K562 (cell line): ENCODE measurements at regions not wholly inside any gene's neighbourhood (a gene's known extent, or its start where the extent isn't known, plus 50 kb on each side); places are given as distances from the start of the nearest gene placed in this dataset.

ENCODE experiments used
- ATAC-seq: fragments of 200-7000 bp; cut with Tn5 transposase; 3 replicates; pipeline ENCODE4 v1.9.1; 2020; ENCODE audit warnings: moderate library complexity
- BruUV-seq: library from RNA; stranded (reverse); fragments of 400-500 nt; replicated peaks from 2 replicates; lab custom pipeline; 2021; lab: Mats Ljungman, UMichigan
- CTCF ChIA-PET: fragments of 300-600 bp; formaldehyde crosslinking; extraction: SDS; loops from one replicate; lab custom pipeline; 2021; ENCODE audit warnings: low intra/inter-chr PET ratio; lab: Yijun Ruan, JAX
- POLR2A ChIA-PET: fragments of 300-600, 350-650 bp; sonication (Branson Sonifier 250); formaldehyde crosslinking; extraction: SDS; loops from one replicate; lab custom pipeline; 2021; ENCODE audit warnings: antibody characterized with exemption, inconsistent platforms; lab: Yijun Ruan, JAX
- DNase-seq, 4 experiments: peaks; one replicate each; pipeline versions ENCODE4 v3.0.0 to v3.0.0-alpha.2; 2011 to 2018; ENCODE audit warnings: low spot score in 3 of 4, mixed read lengths in 3 of 4; ENCODE audit errors: extremely low read depth in 1 of 4
- FAIRE-seq: peaks from 2 replicates; lab custom pipeline; 2011; peaks lifted over from hg19 to GRCh38; lab: Jason Lieb, UNC
- H2AFZ ChIP-seq: 2 replicates; pipeline ENCODE4 v1.6.0; 2011; ENCODE audit warnings: low read depth, low read length, control low read depth, inconsistent platforms
- H3K27ac ChIP-seq: fragments of 200-600 bp; 3 replicates; pipeline ENCODE4 v1.8.0; 2011; ENCODE audit warnings: low read depth, mild to moderate bottlenecking, control low read depth, inconsistent platforms, low read length, moderate library complexity, mixed read lengths; ENCODE audit errors: extremely low read depth
- H3K27me3 ChIP-seq, 2 experiments: fragments of 300-600 bp in 1 of 2; 2 replicates in 1 of 2; 3 replicates in 1 of 2; pipeline versions ENCODE4 v1.6.0 to v1.8.0; 2011; ENCODE audit warnings: inconsistent platforms in 2 of 2, low read length in 2 of 2, mild to moderate bottlenecking in 1 of 2, mixed read lengths in 1 of 2, moderate library complexity in 1 of 2; ENCODE audit not compliant: control insufficient read depth in 2 of 2, insufficient read depth in 2 of 2
- H3K36me3 ChIP-seq: fragments of 300-600 bp; 3 replicates; pipeline ENCODE4 v1.8.0; 2011; ENCODE audit warnings: mild to moderate bottlenecking, low read length, inconsistent platforms; ENCODE audit not compliant: control insufficient read depth, insufficient read depth
- H3K4me1 ChIP-seq, 2 experiments: fragments of 200-600 bp in 1 of 2; replicated peaks in 1 of 2; 2 replicates in 1 of 2; 3 replicates in 1 of 2; pipeline versions ENCODE4 v1.5.1 to v1.8.0; 2011; ENCODE audit warnings: inconsistent platforms in 2 of 2, low read length in 2 of 2, mild to moderate bottlenecking in 1 of 2, mixed read lengths in 1 of 2, moderate library complexity in 1 of 2; ENCODE audit not compliant: control insufficient read depth in 2 of 2, insufficient read depth in 2 of 2
- H3K4me2 ChIP-seq: 2 replicates; pipeline ENCODE4 v1.6.1; 2011; ENCODE audit warnings: low read length, control low read depth, inconsistent platforms, mixed read lengths; ENCODE audit not compliant: insufficient read depth
- H3K4me3 ChIP-seq: fragments of 200-600 bp; sonication (generic), shearing (Covaris generic); 2 replicates; pipeline ENCODE4 v1.5.1; 2016; ENCODE audit warnings: control low read depth, inconsistent platforms
- H3K79me2 ChIP-seq: fragments of 200-600 bp; 3 replicates; pipeline ENCODE4 v1.8.0; 2011; ENCODE audit warnings: low read length, inconsistent platforms; ENCODE audit not compliant: control insufficient read depth, insufficient read depth
- H3K9ac ChIP-seq, 2 experiments: 2 replicates each; pipeline versions ENCODE4 v1.6.0 to v1.6.1; 2011; ENCODE audit warnings: low read depth in 2 of 2, low read length in 2 of 2, control low read depth in 1 of 2, inconsistent platforms in 1 of 2, mild to moderate bottlenecking in 1 of 2, mixed read lengths in 1 of 2; ENCODE audit not compliant: insufficient read depth in 1 of 2
- H3K9me1 ChIP-seq: one replicate; pipeline ENCODE4 v1.6.0; 2011; ENCODE audit warnings: inconsistent platforms, mild to moderate bottlenecking, low read length, moderate library complexity; ENCODE audit not compliant: control insufficient read depth, insufficient read depth
- H3K9me3 ChIP-seq: replicated peaks from 2 replicates; pipeline ENCODE4 v1.5.1; 2011; ENCODE audit warnings: low read depth, low read length, inconsistent platforms; ENCODE audit not compliant: control insufficient read depth, insufficient read depth
- H4K20me1 ChIP-seq: replicated peaks from 2 replicates; pipeline ENCODE4 v1.6.1; 2011; ENCODE audit warnings: low read length, inconsistent platforms, mixed read lengths; ENCODE audit not compliant: control insufficient read depth, insufficient read depth
- ATF1 ChIP-seq, 2 experiments: fragments of 450-650 bp in 1 of 2; IDR thresholded peaks; 2 replicates each; pipeline ENCODE4 v1.6.1; 2016; ENCODE audit warnings: missing compliant biosample characterization in 1 of 2, missing genetic modification characterization in 1 of 2
- CTCF ChIP-seq, 3 experiments: IDR thresholded peaks in 2 of 3; conservative IDR thresholded peaks in 1 of 3; 2 replicates each; pipeline ENCODE4 v1.5.1; 2011 to 2012; ENCODE audit warnings: low read length in 3 of 3, mild to moderate bottlenecking in 3 of 3, control low read depth in 2 of 3, improper control_type of control experiment in 1 of 3, inconsistent platforms in 1 of 3, low read depth in 1 of 3, mixed read lengths in 1 of 3, moderate library complexity in 1 of 3; ENCODE audit not compliant: insufficient read depth in 2 of 3
- ETV6 ChIP-seq, 3 experiments: fragments of 150-350 bp in 1 of 3; sonication (generic) in 1 of 3; formaldehyde crosslinking in 1 of 3; IDR thresholded peaks; 2 replicates each; pipeline versions ENCODE4 v1.6.1 to v1.8.0; 2014 to 2022; ENCODE audit warnings: borderline replicate concordance in 2 of 3, low read depth in 2 of 3, antibody characterized with exemption in 1 of 3, low read length in 1 of 3, mild to moderate bottlenecking in 1 of 3, missing genetic modification reagents in 1 of 3
- FOXK1 ChIP-seq: sonication (generic); formaldehyde crosslinking; IDR thresholded peaks from 2 replicates; pipeline ENCODE4 v1.8.0; 2022; ENCODE audit warnings: missing genetic modification reagents, mild to moderate bottlenecking, borderline replicate concordance
- MCM7 ChIP-seq, 2 experiments: fragments of 450-650 bp; IDR thresholded peaks; 2 replicates each; pipeline ENCODE4 v1.6.1; 2016 to 2018
- MTA1 ChIP-seq: fragments of 450-650 bp; IDR thresholded peaks from 2 replicates; pipeline ENCODE4 v1.6.1; 2017; ENCODE audit warnings: borderline replicate concordance
- NFYB ChIP-seq: IDR thresholded peaks from 2 replicates; pipeline ENCODE4 v1.6.1; 2011; ENCODE audit warnings: mild to moderate bottlenecking, moderate library complexity; ENCODE audit not compliant: insufficient read length; ENCODE audit errors: extremely low read depth
- NR2C1 ChIP-seq, 2 experiments: fragments of 450-650 bp; IDR thresholded peaks; 2 replicates each; pipeline ENCODE4 v1.6.1; 2017; ENCODE audit warnings: mild to moderate bottlenecking in 2 of 2, antibody characterized with exemption in 1 of 2, inconsistent platforms in 1 of 2, missing compliant biosample characterization in 1 of 2, missing genetic modification characterization in 1 of 2
- PHB ChIP-seq: fragments of 250-450 bp; sonication (Bioruptor Pico); IDR thresholded peaks from 2 replicates; pipeline ENCODE4 v1.5.0; 2021
- POLR2B ChIP-seq: fragments of 450-650 bp; IDR thresholded peaks from 2 replicates; pipeline ENCODE4 v1.6.1; 2018; ENCODE audit warnings: low read depth; ENCODE audit not compliant: partially characterized antibody
- PTRF ChIP-seq: fragments of 450-650 bp; IDR thresholded peaks from 2 replicates; pipeline ENCODE4 v1.6.1; 2016; ENCODE audit warnings: mild to moderate bottlenecking, missing genetic modification characterization, missing compliant biosample characterization
- TAL1 ChIP-seq: fragments of 450-650 bp; IDR thresholded peaks from 2 replicates; pipeline ENCODE4 v1.6.1; 2016; ENCODE audit warnings: mild to moderate bottlenecking
- TCFL5 ChIP-seq: fragments of 250-450 bp; sonication (Bioruptor Pico); conservative IDR thresholded peaks from 2 replicates; pipeline ENCODE4 v1.6.1; 2021; ENCODE audit warnings: mild to moderate bottlenecking, moderate library complexity, matching md5 sums
- ZBTB34 ChIP-seq: fragments of 250-450 bp; sonication (Bioruptor Pico); IDR thresholded peaks from 2 replicates; pipeline ENCODE4 v1.8.0; 2021; ENCODE audit warnings: mild to moderate bottlenecking, moderate library complexity
- ZNF146 ChIP-seq: IDR thresholded peaks from one replicate; pipeline ENCODE4 v1.6.1; 2018; ENCODE audit warnings: missing compliant biosample characterization; ENCODE audit not compliant: unreplicated experiment
- ZNF311 ChIP-seq: fragments of 250-450 bp; sonication (Bioruptor Pico); IDR thresholded peaks from 2 replicates; pipeline ENCODE4 v1.4.0; 2020; ENCODE audit warnings: mild to moderate bottlenecking, moderate library complexity
- ZNF507 ChIP-seq: conservative IDR thresholded peaks from 2 replicates; pipeline ENCODE4 v1.6.1; 2017; ENCODE audit warnings: missing genetic modification characterization, missing compliant biosample characterization
- WGBS: fragments of 100-300 bp; shearing (Covaris generic); methylation state at CpG from one replicate; pipeline ENCODE4 v1.1.6; 2016; ENCODE audit warnings: low coverage, mixed read lengths; ENCODE audit not compliant: insufficient coverage; ENCODE audit errors: missing lambda C conversion rate; 5-methylcytosine and 5-hydroxymethylcytosine counted together
- in situ Hi-C: fragments of 300-500 bp; cut with MboI; formaldehyde crosslinking; loops from 4 replicates; pipeline ENCODE4 v1.15.0; 2018; ENCODE audit warnings: inconsistent platforms, mixed read lengths
- intact Hi-C: fragments of 100-400 bp; cut with micrococcal nuclease; formaldehyde crosslinking; loops from 2 replicates; pipeline ENCODE4 v1.14.2; 2022
- TF ChIP-seq, protein P1 (sequence below): fragments of 250-450 bp; sonication (Bioruptor Pico); IDR thresholded peaks from 2 replicates; pipeline ENCODE4 v1.9.0; 2021; ENCODE audit warnings: mild to moderate bottlenecking

DNA sequence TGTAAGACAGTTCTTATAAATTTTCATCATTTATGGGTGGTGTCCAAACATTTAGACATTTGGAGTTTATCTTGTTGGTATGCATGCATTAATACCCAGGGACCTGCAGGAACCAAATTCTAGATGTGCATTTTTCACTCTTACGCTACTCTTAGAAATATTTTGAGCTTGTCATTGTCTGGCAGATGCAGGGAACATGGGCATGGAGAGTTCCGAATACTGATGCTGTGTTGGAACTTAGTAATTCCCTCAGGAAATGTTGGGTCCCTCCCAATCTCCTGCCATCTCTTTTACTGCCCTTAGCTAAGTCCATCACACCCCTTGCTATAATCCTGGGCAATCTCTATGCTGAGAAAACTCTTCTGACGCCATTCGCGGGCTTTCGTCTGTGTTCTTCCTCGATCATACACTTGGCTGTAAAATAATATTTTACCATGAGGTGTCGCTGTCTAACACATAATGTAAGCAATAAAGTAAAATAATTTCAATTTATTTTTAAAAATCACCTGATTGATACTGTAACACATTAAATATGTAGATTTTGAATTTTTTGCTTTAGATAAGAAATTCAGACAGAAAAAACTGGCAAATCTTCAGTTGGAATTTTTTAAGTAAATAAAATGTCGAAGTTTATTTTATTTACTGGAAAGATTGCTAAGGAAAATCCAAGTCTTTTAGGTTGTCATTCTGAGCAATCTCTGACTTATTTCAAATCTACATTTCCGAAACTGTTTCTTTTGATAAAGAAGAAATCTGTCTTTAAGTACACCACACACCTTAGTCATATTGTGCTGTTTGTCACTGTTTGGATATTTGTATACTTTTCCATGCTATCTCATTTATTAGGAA is 304.1 kb upstream of the SSTR1 start (continued):
- peak; percentile 23 to 52 (median 28); a peak in 3 of 6 replicates for TF ChIP-seq CTCF (IDR thresholded peaks at IDR 0.05 in 2 of 3, conservative IDR thresholded peaks at IDR 0.05 in 1 of 3; ENCODE audit: insufficient read depth in 2 of 3, low read depth in 1 of 3, low read length in 3 of 3)
- TF ChIP-seq, all 486 proteins: peak for 4

GRCh38 chr14:37924622-37925021 is 283.1 kb upstream of the SSTR1 start:
- TF ChIP-seq ATF1 (CRISPR knock-in tag; IDR thresholded peaks at IDR 0.05), result no peak
- TF ChIP-seq ATF1 (tag; IDR thresholded peaks at IDR 0.05), result no peak
- no peak for TF ChIP-seq TAL1
- no peak for TF ChIP-seq ZNF507 (tag)
- no peak for TF ChIP-seq FOXK1 (CRISPR knock-in tag)
- no peak for TF ChIP-seq PHB (CRISPR knock-in tag)
- TF ChIP-seq ETV6 (IDR thresholded peaks at IDR 0.05; ENCODE audit: borderline replicate concordance in 1 of 2, low read depth in 2 of 2, low read length in 1 of 2), result no peak
- no peak for TF ChIP-seq ETV6 (CRISPR knock-in tag; IDR thresholded peaks at IDR 0.05; ENCODE audit: borderline replicate concordance)
- TF ChIP-seq MCM7 (IDR thresholded peaks at IDR 0.05), result no peak
- no peak for TF ChIP-seq TCFL5 (CRISPR knock-in tag)
- TF ChIP-seq NR2C1 (IDR thresholded peaks at IDR 0.05), result no peak
- TF ChIP-seq NR2C1 (tag; IDR thresholded peaks at IDR 0.05), result no peak
- TF ChIP-seq ZNF311, result no peak
- TF ChIP-seq PTRF (tag), result no peak
- TF ChIP-seq POLR2B, result no peak
- TF ChIP-seq NFYB, result no peak
- TF ChIP-seq, protein P1, sequence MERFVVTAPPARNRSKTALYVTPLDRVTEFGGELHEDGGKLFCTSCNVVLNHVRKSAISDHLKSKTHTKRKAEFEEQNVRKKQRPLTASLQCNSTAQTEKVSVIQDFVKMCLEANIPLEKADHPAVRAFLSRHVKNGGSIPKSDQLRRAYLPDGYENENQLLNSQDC, result no peak
- TF ChIP-seq ZBTB34, result no peak
- no peak for TF ChIP-seq MTA1
- no peak for TF ChIP-seq ZNF146 (CRISPR knock-in tag)
- no TSS peak for BruUV-seq
- Histone ChIP-seq H3K79me2 (no peaks in the 10 kb centered on the region), H3K4me1 (no peaks in the 10 kb centered on the region), H3K9me3 (no peaks in the 10 kb centered on the region), H3K4me3 (no peak overlapping the region), H3K9ac (no peak overlapping the region), H4K20me1 (no peaks in the 10 kb centered on the region), H3K36me3 (no peaks in the 10 kb centered on the region), H3K4me2 (no peak overlapping the region), H2AFZ (no peak overlapping the region), H3K9me1 (no peaks in the 10 kb centered on the region), H3K27ac (no peak overlapping the region), H3K27me3 (no peaks in the 10 kb centered on the region)
- intact Hi-C loops (no loop called here), in situ Hi-C loops (no loop called here)
- FAIRE-seq (no peak), DNase-seq (no peak), ATAC-seq (no peak)
- CTCF ChIA-PET, result no interaction called here
- 0% methylated on average over 2 of the region's 2 CpGs for WGBS
- POLR2A ChIA-PET, result no interaction called here
